ENCODE measurements at regions not wholly inside any gene's neighbourhood (a gene's known extent, or its start where the extent isn't known, plus 50 kb on each side); places are given as distances from the start of the nearest gene placed in this dataset.

- peak; percentile 41 for DNase-seq (ENCODE audit: extremely low read depth, low read depth)
Measured at GRCh38 chr10:101297901-101298486, 56.0 kb upstream of the BTRC start.

GRCh38 chr10:101299211-101299610 is 54.8 kb upstream of the BTRC start:
- DNase-seq (ENCODE audit: extremely low read depth, low read depth): no peak

- DNase-seq (ENCODE audit: extremely low read depth, low read depth): peak; percentile 17
Measured at GRCh38 chr10:101301111-101301731, 52.7 kb upstream of the BTRC start.

GRCh38 chr10:101303087-101303703 is 50.8 kb upstream of the BTRC start:
- no peak for DNase-seq (ENCODE audit: extremely low read depth, low read depth)

Measured in NCI-H460 (cell line).